ENCODE measurements at regions not wholly inside any gene's neighbourhood (a gene's known extent, or its start where the extent isn't known, plus 50 kb on each side); places are given as distances from the start of the nearest gene placed in this dataset.

DNA sequence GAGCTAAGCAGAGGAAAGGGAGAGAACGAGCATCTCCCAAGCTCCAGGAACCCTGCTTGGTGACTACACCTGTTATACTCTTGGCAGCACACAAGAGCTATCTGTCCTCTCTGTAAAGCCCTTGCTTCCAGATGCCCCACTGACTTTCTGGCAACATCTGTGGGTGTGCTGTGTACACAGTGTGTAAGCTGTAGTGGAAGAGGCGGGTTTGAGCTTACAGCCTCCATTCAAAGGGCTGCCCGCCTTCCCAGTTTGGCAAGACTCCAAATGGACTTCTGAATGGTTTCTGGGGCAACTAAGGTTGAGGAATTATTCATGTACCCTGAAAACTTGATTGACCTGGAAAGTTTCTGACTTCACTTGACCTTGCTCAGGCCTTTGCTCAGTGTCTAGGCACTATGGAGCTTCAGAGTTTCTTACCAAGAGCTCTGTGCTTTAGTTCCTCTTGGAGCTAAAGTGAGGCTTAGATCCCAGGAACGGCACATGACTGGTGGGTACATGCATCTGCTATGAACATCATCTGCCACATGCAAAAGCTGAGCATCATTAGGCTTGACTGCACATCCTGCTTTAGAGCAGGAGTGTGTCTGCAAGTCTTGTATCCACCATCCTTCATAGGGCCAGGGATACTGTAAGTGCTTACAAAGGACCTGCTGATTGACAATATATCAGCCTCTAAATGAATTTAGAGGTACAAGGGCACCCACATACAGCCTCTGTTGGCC, 290.9 kb upstream of the SIX2 start:
- Histone ChIP-seq H3K9me3 (no peaks in the 10 kb centered on the region), H3K27me3 (no peaks in the 10 kb centered on the region), H3K36me3 (no peaks in the 10 kb centered on the region), H3K4me1 (no peaks in the 10 kb centered on the region), H3K27ac (no peak overlapping the region), H3K4me3 (no peak overlapping the region)
- DNase-seq = peak in 2 of 3 donors; percentile 60 to 69
- no peak for TF ChIP-seq POLR2A (IDR thresholded peaks at IDR 0.05)
- TF ChIP-seq, protein P1, sequence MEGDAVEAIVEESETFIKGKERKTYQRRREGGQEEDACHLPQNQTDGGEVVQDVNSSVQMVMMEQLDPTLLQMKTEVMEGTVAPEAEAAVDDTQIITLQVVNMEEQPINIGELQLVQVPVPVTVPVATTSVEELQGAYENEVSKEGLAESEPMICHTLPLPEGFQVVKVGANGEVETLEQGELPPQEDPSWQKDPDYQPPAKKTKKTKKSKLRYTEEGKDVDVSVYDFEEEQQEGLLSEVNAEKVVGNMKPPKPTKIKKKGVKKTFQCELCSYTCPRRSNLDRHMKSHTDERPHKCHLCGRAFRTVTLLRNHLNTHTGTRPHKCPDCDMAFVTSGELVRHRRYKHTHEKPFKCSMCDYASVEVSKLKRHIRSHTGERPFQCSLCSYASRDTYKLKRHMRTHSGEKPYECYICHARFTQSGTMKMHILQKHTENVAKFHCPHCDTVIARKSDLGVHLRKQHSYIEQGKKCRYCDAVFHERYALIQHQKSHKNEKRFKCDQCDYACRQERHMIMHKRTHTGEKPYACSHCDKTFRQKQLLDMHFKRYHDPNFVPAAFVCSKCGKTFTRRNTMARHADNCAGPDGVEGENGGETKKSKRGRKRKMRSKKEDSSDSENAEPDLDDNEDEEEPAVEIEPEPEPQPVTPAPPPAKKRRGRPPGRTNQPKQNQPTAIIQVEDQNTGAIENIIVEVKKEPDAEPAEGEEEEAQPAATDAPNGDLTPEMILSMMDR (IDR thresholded peaks at IDR 0.05) = no peak

DNA sequence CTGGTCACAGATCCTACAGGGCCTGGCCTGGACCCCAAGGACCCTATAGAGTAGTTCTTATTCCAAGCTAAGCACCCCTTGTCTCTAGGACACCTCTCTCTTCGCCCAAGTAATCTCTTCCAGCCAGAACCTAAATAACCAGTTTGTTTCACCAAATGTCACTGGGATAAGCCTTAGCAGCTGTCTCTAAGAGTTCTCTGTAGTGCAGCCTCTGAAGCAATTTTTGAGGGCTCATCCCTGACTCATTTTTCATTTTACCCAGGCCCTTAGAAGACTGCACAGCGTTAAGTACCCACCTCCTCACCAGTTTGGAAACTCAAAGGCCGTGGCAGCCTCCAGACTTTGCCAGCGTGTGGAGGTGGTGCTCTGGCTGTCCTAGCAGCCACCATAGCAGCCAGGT, 290.1 kb upstream of the SIX2 start:
- H3K36me3 ChIP-seq = no peaks in the 10 kb centered on the region
- H3K4me1 ChIP-seq = no peaks in the 10 kb centered on the region
- no peak overlapping the region for H3K27ac ChIP-seq
- no peak overlapping the region for H3K4me3 ChIP-seq
- no peak for TF ChIP-seq POLR2A (IDR thresholded peaks at IDR 0.05)
- TF ChIP-seq, protein P1 (IDR thresholded peaks at IDR 0.05) = no peak
- no peaks in the 10 kb centered on the region for H3K9me3 ChIP-seq
- no peak for DNase-seq
- no peaks in the 10 kb centered on the region for H3K27me3 ChIP-seq

DNA sequence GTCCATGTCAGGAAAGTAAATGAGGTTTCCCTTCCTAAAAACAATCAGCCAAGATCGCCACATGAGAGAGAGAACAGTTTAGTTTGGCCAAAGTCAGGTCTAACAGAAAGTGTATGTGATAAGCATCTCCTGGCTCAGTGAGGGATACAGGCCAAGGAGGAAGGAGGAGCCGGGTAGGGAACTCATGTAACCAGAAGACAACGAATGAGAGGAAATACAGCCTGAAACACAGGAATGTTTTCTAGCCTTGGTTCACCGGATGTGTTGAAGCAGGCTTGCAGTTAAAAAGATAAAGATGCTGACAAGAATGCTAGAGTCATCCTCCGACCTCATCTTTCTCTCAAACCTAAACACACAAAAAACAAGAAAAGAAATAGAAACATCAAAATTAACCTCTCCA, 283.9 kb upstream of the SIX2 start:
- Histone ChIP-seq H3K9me3 (no peaks in the 10 kb centered on the region), H3K27ac (no peak overlapping the region), H3K4me3 (no peak overlapping the region), H3K36me3 (no peaks in the 10 kb centered on the region), H3K27me3 (no peaks in the 10 kb centered on the region), H3K4me1 (no peaks in the 10 kb centered on the region)
- no peak for DNase-seq
- no peak for TF ChIP-seq POLR2A (IDR thresholded peaks at IDR 0.05)
- TF ChIP-seq, protein P1 (IDR thresholded peaks at IDR 0.05) = no peak

DNA sequence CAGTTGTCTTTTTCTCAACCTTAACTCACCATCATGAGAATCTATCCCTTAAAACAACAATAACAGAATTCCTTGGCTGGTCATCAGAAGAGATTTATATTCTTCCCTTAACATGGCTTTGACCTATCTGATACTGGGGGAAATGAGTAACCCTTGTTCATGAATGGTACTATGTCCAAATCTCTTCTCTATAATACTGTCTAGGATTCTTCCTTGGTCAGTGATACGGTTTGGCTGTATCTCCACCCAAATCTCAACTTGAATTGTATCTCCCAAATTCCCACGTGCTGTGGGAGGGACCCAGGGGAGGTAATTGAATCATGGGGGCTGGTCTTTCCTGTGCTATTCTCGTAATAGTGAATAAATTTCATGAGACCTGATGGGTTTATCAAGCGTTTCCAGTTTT, 282.0 kb upstream of the SIX2 start:
- TF ChIP-seq, protein P1 (IDR thresholded peaks at IDR 0.05) = no peak
- no peak for TF ChIP-seq POLR2A (IDR thresholded peaks at IDR 0.05)
- DNase-seq = no peak
- H3K4me1 ChIP-seq = no peaks in the 10 kb centered on the region
- no peak overlapping the region for H3K4me3 ChIP-seq
- no peak overlapping the region for H3K27ac ChIP-seq
- H3K27me3 ChIP-seq = no peaks in the 10 kb centered on the region
- H3K36me3 ChIP-seq = no peaks in the 10 kb centered on the region
- no peaks in the 10 kb centered on the region for H3K9me3 ChIP-seq

DNA sequence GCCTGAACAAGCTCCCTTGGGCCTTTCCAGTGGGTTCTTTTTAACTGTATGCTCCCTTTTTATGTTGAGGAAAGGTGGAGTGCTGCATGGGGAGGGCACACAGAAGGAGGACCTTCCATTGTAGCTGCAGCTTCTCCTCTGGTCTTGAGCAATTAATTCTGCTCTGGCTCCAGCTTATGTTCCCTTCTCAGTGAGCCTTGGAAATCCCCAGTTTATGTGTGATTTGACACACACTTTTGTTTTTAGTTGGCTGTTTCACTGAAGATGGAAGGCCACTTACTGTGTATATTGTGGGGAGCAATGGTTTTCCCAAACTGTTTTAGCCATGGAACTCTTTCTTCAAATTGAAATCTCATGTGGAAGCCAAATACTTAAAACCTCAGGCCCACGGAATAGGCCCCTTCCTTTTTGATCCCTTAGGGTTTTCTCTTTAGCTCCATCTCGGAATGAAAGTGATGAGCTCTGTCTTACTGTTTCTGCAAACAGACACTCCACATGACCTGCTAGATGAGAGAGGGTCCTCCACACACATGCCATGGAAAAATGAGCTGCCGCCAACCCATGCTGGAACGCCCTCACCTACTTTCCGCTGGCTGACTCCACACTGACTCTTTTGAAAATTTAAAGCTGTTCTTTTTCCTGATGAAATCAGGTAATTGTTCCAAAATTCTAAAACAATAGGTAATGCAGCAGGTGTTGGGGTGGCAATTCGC, 280.9 kb upstream of the SIX2 start:
- Histone ChIP-seq H3K36me3 (no peaks in the 10 kb centered on the region), H3K27me3 (no peaks in the 10 kb centered on the region), H3K4me1 (no peaks in the 10 kb centered on the region), H3K4me3 (no peak overlapping the region), H3K27ac (no peak overlapping the region), H3K9me3 (no peaks in the 10 kb centered on the region)
- no peak for DNase-seq
- TF ChIP-seq, protein P1 (IDR thresholded peaks at IDR 0.05) = no peak
- no peak for TF ChIP-seq POLR2A (IDR thresholded peaks at IDR 0.05)
